ENCODE measurements at regions not wholly inside any gene's neighbourhood (a gene's known extent, or its start where the extent isn't known, plus 50 kb on each side); places are given as distances from the start of the nearest gene placed in this dataset.

GRCh38 chr15:31537770-31538592, 211.3 kb downstream of the KLF13 start:
- DNase-seq (no peak), ATAC-seq (no peak)
- Histone ChIP-seq H3K27me3 (no peaks in the 10 kb centered on the region), H3K4me1 (no peaks in the 10 kb centered on the region), H3K36me3 (no peaks in the 10 kb centered on the region), H3K4me3 (no peak overlapping the region), H3K9me3 (no peaks in the 10 kb centered on the region), H3K27ac (no peak overlapping the region)
- no peak for TF ChIP-seq CTCF (IDR thresholded peaks at IDR 0.05)
- intact Hi-C loops (cut with DNase I): no loop called here

DNA sequence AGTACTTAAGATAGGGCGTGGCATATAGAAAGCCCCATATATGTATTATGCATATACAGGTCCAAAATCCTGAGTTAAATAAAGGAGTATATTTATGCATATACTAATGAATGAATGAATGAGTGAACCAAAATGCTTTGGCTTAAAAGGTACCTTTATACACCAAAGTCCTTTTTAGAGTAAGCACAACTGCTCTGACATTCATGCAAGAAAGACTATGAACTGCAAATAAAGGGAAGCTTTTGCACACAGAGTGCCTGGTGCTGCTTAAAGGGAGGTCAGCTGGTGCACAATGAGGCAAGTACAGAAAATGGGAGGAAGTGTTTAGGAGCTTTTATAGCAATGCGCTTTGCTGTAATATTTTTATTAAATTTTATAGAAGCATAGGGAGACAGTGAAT, 214.0 kb downstream of the KLF13 start:
- Histone ChIP-seq H3K4me3 (no peak overlapping the region), H3K27ac (no peak overlapping the region), H3K27me3 (no peaks in the 10 kb centered on the region), H3K4me1 (no peaks in the 10 kb centered on the region), H3K9me3 (no peaks in the 10 kb centered on the region), H3K36me3 (no peaks in the 10 kb centered on the region)
- intact Hi-C loops (cut with DNase I): no loop called here
- no peak for TF ChIP-seq CTCF (IDR thresholded peaks at IDR 0.05)
- DNase-seq (no peak), ATAC-seq (no peak)

GRCh38 chr15:31544361-31544760, 217.7 kb downstream of the KLF13 start:
- no peaks in the 10 kb centered on the region for H3K4me1 ChIP-seq
- H3K4me3 ChIP-seq: no peak overlapping the region
- TF ChIP-seq CTCF (IDR thresholded peaks at IDR 0.05): no peak
- ATAC-seq (no peak), DNase-seq (no peak)
- no peaks in the 10 kb centered on the region for H3K9me3 ChIP-seq
- H3K27ac ChIP-seq: no peak overlapping the region
- intact Hi-C loops (cut with DNase I): no loop called here
- H3K36me3 ChIP-seq: no peaks in the 10 kb centered on the region
- no peaks in the 10 kb centered on the region for H3K27me3 ChIP-seq

- H3K27ac ChIP-seq: no peak overlapping the region
- intact Hi-C loops (cut with DNase I): no loop called here
- H3K9me3 ChIP-seq: no peaks in the 10 kb centered on the region
- DNase-seq (no peak), ATAC-seq (no peak)
- no peaks in the 10 kb centered on the region for H3K36me3 ChIP-seq
- TF ChIP-seq CTCF (IDR thresholded peaks at IDR 0.05): no peak
- no peaks in the 10 kb centered on the region for H3K27me3 ChIP-seq
- H3K4me3 ChIP-seq: no peak overlapping the region
- no peaks in the 10 kb centered on the region for H3K4me1 ChIP-seq
Observed at GRCh38 chr15:31545257-31545656, 218.6 kb downstream of the KLF13 start.

GRCh38 chr15:31550211-31550977, 223.8 kb downstream of the KLF13 start:
- intact Hi-C loops (cut with DNase I): no loop called here
- Histone ChIP-seq H3K4me3 (no peak overlapping the region), H3K4me1 (peaks cover 3% of the 10 kb centered on the region), H3K27me3 (no peaks in the 10 kb centered on the region), H3K27ac (no peak overlapping the region), H3K9me3 (no peaks in the 10 kb centered on the region), H3K36me3 (no peaks in the 10 kb centered on the region)
- DNase-seq (no peak), ATAC-seq (no peak)
- TF ChIP-seq CTCF (IDR thresholded peaks at IDR 0.05): no peak
